Smooth muscle cell (in vitro differentiated cells): ENCODE measurements at regions not wholly inside any gene's neighbourhood (a gene's known extent, or its start where the extent isn't known, plus 50 kb on each side); places are given as distances from the start of the nearest gene placed in this dataset.
A peak's percentile ranks its signal among the peaks of the same experiment; 100 is the strongest.

Experiments
- DNase-seq: peaks from one replicate; lab custom pipeline; 2025; ENCODE audit not compliant: unreplicated experiment; lab: John Stamatoyannopoulos, UW
- H2AFZ ChIP-seq: fragments of 200-600 bp; sonication (generic); 2 replicates; pipeline ENCODE4 v1.6.0; 2016; ENCODE audit warnings: antibody characterized with exemption, low read depth, mild to moderate bottlenecking
- H3F3A ChIP-seq: fragments of 200-600 bp; sonication (generic); 2 replicates; pipeline ENCODE4 v1.6.0; 2017; ENCODE audit warnings: antibody characterized with exemption, low read depth
- H3K27ac ChIP-seq: fragments of 200-600 bp; sonication (generic); 2 replicates; pipeline ENCODE4 v1.5.1; 2016; ENCODE audit warnings: low read depth, mild to moderate bottlenecking
- H3K27me3 ChIP-seq: fragments of 200-600 bp; sonication (generic); 2 replicates; pipeline ENCODE4 v1.6.1; 2016; ENCODE audit warnings: low read depth, mild to moderate bottlenecking
- H3K36me3 ChIP-seq: fragments of 200-600 bp; sonication (generic); 2 replicates; pipeline ENCODE4 v1.5.1; 2016; ENCODE audit warnings: low read depth
- H3K4me1 ChIP-seq: fragments of 200-600 bp; sonication (generic); 2 replicates; pipeline ENCODE4 v1.5.1; 2016; ENCODE audit warnings: low read depth
- H3K4me2 ChIP-seq: fragments of 200-600 bp; sonication (generic); 2 replicates; pipeline ENCODE4 v1.6.0; 2016; ENCODE audit warnings: mild to moderate bottlenecking
- H3K4me3 ChIP-seq: fragments of 200-600 bp; sonication (generic); 2 replicates; pipeline ENCODE4 v1.5.1; 2016; ENCODE audit warnings: mild to moderate bottlenecking
- H3K79me2 ChIP-seq: fragments of 200-600 bp; sonication (generic); 2 replicates; pipeline ENCODE4 v1.6.0; 2016; ENCODE audit warnings: low read depth, mild to moderate bottlenecking
- H3K9ac ChIP-seq: fragments of 200-600 bp; sonication (generic); 2 replicates; pipeline ENCODE4 v1.6.0; 2016; ENCODE audit warnings: low read depth
- H3K9me3 ChIP-seq: fragments of 200-600 bp; sonication (generic); replicated peaks from 2 replicates; pipeline ENCODE4 v1.5.1; 2016; ENCODE audit warnings: low read depth
- H4K20me1 ChIP-seq: fragments of 200-600 bp; sonication (generic); 2 replicates; pipeline ENCODE4 v1.6.0; 2016; ENCODE audit warnings: low read depth
- WGBS: methylation state at CpG from one replicate; pipeline ENCODE4 v1.1.7; 2016; ENCODE audit warnings: low lambda C conversion rate; 5-methylcytosine and 5-hydroxymethylcytosine counted together
- TF ChIP-seq, protein P1 (sequence below): fragments of 200-600 bp; sonication (generic); IDR thresholded peaks from 2 replicates; pipeline ENCODE4 v1.5.1; 2017; ENCODE audit warnings: borderline replicate concordance, mild to moderate bottlenecking, antibody characterized with exemption; ENCODE audit not compliant: insufficient read depth, poor library complexity, severe bottlenecking

DNA sequence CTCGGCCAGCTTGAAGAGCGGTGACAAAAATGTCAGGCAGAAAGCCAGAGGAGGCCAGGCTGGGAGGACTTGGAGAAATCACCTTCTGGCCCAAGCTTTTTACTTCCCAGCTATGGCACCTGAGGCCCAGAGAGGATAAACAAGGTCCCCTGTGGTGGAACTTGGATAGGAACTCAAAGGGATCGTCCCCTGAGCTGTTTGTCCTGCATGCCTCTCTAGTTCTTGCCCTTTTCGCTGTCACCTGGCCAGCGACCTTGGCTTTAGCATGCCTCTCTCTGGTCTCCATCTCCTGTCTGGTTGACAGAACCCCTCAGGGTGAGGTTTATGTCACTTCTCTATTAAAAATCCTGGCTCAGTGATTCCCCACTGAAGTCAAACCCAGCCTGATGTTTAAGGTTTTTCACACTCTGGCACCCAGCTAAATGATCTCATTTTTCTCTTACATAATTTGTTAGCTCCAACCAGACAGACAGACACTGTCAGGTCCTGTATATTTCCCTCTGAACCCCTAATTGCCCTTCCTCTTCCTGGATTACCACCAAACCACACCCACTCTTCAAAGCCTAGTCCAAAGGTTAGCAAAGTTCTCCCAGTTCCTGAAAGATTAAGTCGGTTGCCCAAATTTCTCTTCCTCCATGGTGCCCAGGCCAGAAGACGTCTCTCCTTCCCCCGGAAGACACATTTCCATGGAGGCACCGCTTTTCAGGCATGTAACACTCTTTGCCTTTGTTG is 169.1 kb downstream of the FAM43A start:
- DNase-seq: no peak
- Histone ChIP-seq H3K4me1 (no peaks in the 10 kb centered on the region), H3F3A (no peaks in the 10 kb centered on the region), H3K9ac (no peak overlapping the region), H2AFZ (no peak overlapping the region), H3K9me3 (no peaks in the 10 kb centered on the region), H4K20me1 (no peaks in the 10 kb centered on the region), H3K4me2 (no peak overlapping the region), H3K27me3 (no peaks in the 10 kb centered on the region), H3K4me3 (no peak overlapping the region), H3K36me3 (no peaks in the 10 kb centered on the region), H3K27ac (no peak overlapping the region), H3K79me2 (no peaks in the 10 kb centered on the region)
- TF ChIP-seq, protein P1, sequence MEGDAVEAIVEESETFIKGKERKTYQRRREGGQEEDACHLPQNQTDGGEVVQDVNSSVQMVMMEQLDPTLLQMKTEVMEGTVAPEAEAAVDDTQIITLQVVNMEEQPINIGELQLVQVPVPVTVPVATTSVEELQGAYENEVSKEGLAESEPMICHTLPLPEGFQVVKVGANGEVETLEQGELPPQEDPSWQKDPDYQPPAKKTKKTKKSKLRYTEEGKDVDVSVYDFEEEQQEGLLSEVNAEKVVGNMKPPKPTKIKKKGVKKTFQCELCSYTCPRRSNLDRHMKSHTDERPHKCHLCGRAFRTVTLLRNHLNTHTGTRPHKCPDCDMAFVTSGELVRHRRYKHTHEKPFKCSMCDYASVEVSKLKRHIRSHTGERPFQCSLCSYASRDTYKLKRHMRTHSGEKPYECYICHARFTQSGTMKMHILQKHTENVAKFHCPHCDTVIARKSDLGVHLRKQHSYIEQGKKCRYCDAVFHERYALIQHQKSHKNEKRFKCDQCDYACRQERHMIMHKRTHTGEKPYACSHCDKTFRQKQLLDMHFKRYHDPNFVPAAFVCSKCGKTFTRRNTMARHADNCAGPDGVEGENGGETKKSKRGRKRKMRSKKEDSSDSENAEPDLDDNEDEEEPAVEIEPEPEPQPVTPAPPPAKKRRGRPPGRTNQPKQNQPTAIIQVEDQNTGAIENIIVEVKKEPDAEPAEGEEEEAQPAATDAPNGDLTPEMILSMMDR: no peak
- WGBS: 84% methylated on average over 9 of the region's 9 CpGs

DNA sequence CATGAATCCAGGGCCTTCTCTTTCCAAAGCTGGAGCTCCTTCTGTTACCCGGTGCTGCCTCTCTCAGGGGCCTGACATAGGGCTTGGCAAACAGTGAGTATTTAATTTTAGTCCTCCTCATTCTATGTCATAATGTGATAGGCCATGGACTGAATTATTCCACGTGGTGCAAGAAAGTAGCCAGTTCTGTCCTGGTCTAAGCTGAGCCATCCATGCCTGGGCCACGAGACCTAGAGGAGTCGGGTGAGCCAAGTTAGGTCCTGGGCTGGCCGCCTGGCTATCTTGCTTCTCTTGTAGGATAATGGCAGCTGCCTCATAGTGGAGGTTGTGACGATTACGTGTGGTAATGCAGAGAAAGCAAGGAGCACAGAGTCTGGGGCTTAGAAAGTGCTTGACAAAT is 170.6 kb downstream of the FAM43A start:
- WGBS: 83% methylated on average over 7 of the region's 7 CpGs

DNA sequence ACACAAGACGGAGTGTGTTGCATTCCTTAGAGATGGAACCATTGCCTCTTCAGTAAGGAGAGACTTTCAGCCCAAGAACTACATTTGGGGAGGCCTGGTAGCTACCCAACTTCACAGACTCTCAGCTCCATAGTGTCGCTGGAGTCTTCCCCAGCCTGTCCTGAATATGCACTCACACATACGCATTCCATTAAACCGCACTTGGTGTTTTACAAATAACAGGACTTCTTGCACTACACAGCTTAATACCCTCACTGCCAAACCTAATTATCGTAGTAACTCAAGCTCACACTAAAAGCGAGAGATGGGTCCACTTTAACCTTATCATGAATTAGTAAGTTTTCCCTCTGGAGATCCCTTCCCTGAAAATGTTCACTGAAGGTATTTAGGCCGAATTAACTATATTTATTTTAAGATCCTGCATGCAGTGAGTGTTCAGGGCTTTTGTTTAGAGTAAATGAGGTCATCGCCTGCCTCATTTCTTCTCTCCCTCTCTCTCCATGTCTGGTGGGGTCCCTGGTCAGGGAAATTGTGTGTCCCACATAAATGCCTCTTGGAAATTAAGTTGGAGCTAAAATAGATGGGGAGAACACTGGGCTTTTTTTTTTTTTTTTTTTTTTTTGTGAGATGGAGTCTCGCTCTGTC is 171.9 kb downstream of the FAM43A start:
- Histone ChIP-seq H3K27me3 (no peaks in the 10 kb centered on the region), H2AFZ (no peak overlapping the region), H3K27ac (peak overlapping the region; percentile 32), H3K4me2 (peak overlapping the region; percentile 51), H3F3A (no peaks in the 10 kb centered on the region), H3K9me3 (no peaks in the 10 kb centered on the region), H3K9ac (no peak overlapping the region), H3K4me3 (no peak overlapping the region), H4K20me1 (no peaks in the 10 kb centered on the region), H3K4me1 (no peaks in the 10 kb centered on the region), H3K79me2 (no peaks in the 10 kb centered on the region), H3K36me3 (no peaks in the 10 kb centered on the region)
- TF ChIP-seq, protein P1: no peak
- 35% methylated on average over 9 of the region's 9 CpGs for WGBS
- DNase-seq: no peak

More for the DNA sequence above, 170.6 kb downstream of the FAM43A start:
- Histone ChIP-seq H3K4me1 (no peaks in the 10 kb centered on the region), H3K4me3 (no peak overlapping the region), H3K27ac (no peak overlapping the region), H3K27me3 (no peaks in the 10 kb centered on the region), H3K79me2 (no peaks in the 10 kb centered on the region), H3K9ac (no peak overlapping the region), H4K20me1 (no peaks in the 10 kb centered on the region), H3F3A (no peaks in the 10 kb centered on the region), H2AFZ (no peak overlapping the region), H3K9me3 (no peaks in the 10 kb centered on the region), H3K4me2 (peak overlapping the region; percentile 10), H3K36me3 (no peaks in the 10 kb centered on the region)
- no peak for DNase-seq
- TF ChIP-seq, protein P1: no peak

DNA sequence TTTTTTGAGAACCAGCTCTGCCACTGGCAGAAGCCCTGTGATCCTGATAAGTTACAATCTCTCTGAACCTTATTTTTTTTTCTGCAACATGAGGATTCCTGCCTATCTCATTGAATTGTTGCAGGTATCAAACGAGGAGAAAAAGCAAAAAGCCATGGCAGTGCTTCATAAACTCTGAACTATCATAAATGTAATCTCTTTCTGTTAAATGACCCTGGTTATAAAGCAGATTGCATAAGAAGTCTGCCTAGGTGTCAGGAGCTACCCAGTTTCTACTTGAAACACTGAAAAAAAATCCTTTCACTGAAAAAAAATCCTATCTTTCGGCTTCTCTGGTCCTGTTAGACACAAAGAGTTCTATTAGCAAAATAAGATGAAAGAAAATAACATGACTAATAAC is 172.7 kb downstream of the FAM43A start:
- H3K4me2 ChIP-seq: no peak overlapping the region
- WGBS: 92% methylated on average over 2 of the region's 2 CpGs
- no peak overlapping the region for H2AFZ ChIP-seq
- TF ChIP-seq, protein P1: no peak
- H3K4me3 ChIP-seq: no peak overlapping the region
- no peaks in the 10 kb centered on the region for H3K9me3 ChIP-seq
- no peaks in the 10 kb centered on the region for H3K79me2 ChIP-seq
- DNase-seq: no peak
- no peaks in the 10 kb centered on the region for H3K4me1 ChIP-seq
- H4K20me1 ChIP-seq: no peaks in the 10 kb centered on the region
- no peaks in the 10 kb centered on the region for H3K27me3 ChIP-seq
- H3K9ac ChIP-seq: no peak overlapping the region
- no peak overlapping the region for H3K27ac ChIP-seq
- no peaks in the 10 kb centered on the region for H3K36me3 ChIP-seq
- no peaks in the 10 kb centered on the region for H3F3A ChIP-seq
